OCI-LY3 (cell line): ENCODE measurements at regions not wholly inside any gene's neighbourhood (a gene's known extent, or its start where the extent isn't known, plus 50 kb on each side); places are given as distances from the start of the nearest gene placed in this dataset.

Source experiments
- H2AFZ ChIP-seq: fragments of 200-600, 300-600 bp; shearing (Covaris generic); 2 replicates; pipeline ENCODE4 v1.6.0; 2014; ENCODE audit warnings: antibody characterized with exemption, low read depth, low read length
- H3K27ac ChIP-seq: fragments of 200-600, 300-600 bp; sonication (generic); 2 replicates; pipeline ENCODE4 v1.5.1; 2014; ENCODE audit warnings: mild to moderate bottlenecking, low read length, moderate library complexity, mixed read lengths
- H3K27me3 ChIP-seq: fragments of 200-600, 300-600 bp; sonication (generic); 2 replicates; pipeline ENCODE4 v1.6.1; 2014; ENCODE audit warnings: low read depth, low read length, mixed read lengths
- H3K36me3 ChIP-seq: fragments of 200-600, 300-600 bp; sonication (generic); replicated peaks from 2 replicates; pipeline ENCODE3; 2014; ENCODE audit warnings: low read depth, low read length, mixed read lengths
- H3K4me1 ChIP-seq: fragments of 300-600, 200-600 bp; sonication (generic); 2 replicates; pipeline ENCODE4 v1.6.1; 2014; ENCODE audit warnings: low read length, mixed read lengths
- H3K4me2 ChIP-seq: fragments of 200-600, 300-600 bp; sonication (generic); 2 replicates; pipeline ENCODE4 v1.6.1; 2014; ENCODE audit warnings: low read length, mixed read lengths
- H3K4me3 ChIP-seq: fragments of 300-600, 200-600 bp; sonication (generic); 2 replicates; pipeline ENCODE4 v1.5.1; 2014; ENCODE audit warnings: antibody characterized with exemption, mild to moderate bottlenecking, low read length, moderate library complexity
- H3K79me2 ChIP-seq: fragments of 300-600, 200-600 bp; shearing (Covaris generic); 2 replicates; pipeline ENCODE4 v1.6.1; 2014; ENCODE audit warnings: mild to moderate bottlenecking, low read length, mixed read lengths
- H3K9ac ChIP-seq: fragments of 300-600, 200-600 bp; shearing (Covaris generic); 2 replicates; pipeline ENCODE4 v1.6.0; 2014; ENCODE audit warnings: mild to moderate bottlenecking, low read length, moderate library complexity
- H3K9me3 ChIP-seq: fragments of 200-600, 300-600 bp; shearing (Covaris generic); 2 replicates; pipeline ENCODE4 v1.6.1; 2014; ENCODE audit warnings: low read length, mixed read lengths; ENCODE audit not compliant: insufficient read depth
- H4K20me1 ChIP-seq: fragments of 200-600, 300-600 bp; sonication (generic); 2 replicates; pipeline ENCODE4 v1.6.1; 2016; ENCODE audit warnings: low read length, mixed read lengths; ENCODE audit not compliant: insufficient read depth
- EZH2phosphoT487 ChIP-seq: fragments of 200-600 bp; shearing (Covaris generic); IDR thresholded peaks from 2 replicates; pipeline ENCODE4 v1.6.1; 2018; ENCODE audit warnings: antibody characterized with exemption, mixed run types, low read depth
- TF ChIP-seq, protein P1 (sequence below): fragments of 200-600, 300-600 bp; sonication (generic); IDR thresholded peaks from 2 replicates; pipeline ENCODE4 v1.5.1; 2014; ENCODE audit warnings: antibody characterized with exemption, low read length, low read depth

DNA sequence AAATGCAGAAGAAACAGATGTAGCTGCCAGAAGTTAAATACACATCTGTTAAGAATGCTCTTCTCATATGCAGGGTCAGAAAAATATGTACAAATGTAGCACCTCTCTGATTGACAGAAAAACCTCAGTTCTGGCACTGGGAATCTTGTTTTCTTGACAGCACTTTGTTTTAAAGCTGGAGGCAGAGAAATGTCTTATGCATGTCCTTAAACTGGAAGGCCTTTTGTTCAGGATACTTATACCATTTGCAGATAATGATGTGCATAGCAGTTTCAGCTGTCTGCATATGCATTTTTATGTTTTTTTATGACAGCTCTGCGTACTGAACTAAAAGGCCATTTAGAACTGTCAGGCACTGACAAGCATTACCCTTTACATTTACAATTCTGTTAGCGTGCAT, 567.9 kb downstream of the EBF1 start:
- H2AFZ ChIP-seq, result no peak overlapping the region
- no peaks in the 10 kb centered on the region for H3K9me3 ChIP-seq
- no peak overlapping the region for H3K4me3 ChIP-seq
- H4K20me1 ChIP-seq, result no peaks in the 10 kb centered on the region
- no peaks in the 10 kb centered on the region for H3K79me2 ChIP-seq
- no peak overlapping the region for H3K27ac ChIP-seq
- peaks cover 7% of the 10 kb centered on the region for H3K4me1 ChIP-seq
- H3K9ac ChIP-seq, result no peak overlapping the region
- H3K4me2 ChIP-seq, result no peak overlapping the region
- H3K27me3 ChIP-seq, result no peaks in the 10 kb centered on the region
- no peaks in the 10 kb centered on the region for H3K36me3 ChIP-seq
- TF ChIP-seq, protein P1, sequence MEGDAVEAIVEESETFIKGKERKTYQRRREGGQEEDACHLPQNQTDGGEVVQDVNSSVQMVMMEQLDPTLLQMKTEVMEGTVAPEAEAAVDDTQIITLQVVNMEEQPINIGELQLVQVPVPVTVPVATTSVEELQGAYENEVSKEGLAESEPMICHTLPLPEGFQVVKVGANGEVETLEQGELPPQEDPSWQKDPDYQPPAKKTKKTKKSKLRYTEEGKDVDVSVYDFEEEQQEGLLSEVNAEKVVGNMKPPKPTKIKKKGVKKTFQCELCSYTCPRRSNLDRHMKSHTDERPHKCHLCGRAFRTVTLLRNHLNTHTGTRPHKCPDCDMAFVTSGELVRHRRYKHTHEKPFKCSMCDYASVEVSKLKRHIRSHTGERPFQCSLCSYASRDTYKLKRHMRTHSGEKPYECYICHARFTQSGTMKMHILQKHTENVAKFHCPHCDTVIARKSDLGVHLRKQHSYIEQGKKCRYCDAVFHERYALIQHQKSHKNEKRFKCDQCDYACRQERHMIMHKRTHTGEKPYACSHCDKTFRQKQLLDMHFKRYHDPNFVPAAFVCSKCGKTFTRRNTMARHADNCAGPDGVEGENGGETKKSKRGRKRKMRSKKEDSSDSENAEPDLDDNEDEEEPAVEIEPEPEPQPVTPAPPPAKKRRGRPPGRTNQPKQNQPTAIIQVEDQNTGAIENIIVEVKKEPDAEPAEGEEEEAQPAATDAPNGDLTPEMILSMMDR, result no peak
- no peak for TF ChIP-seq EZH2phosphoT487

DNA sequence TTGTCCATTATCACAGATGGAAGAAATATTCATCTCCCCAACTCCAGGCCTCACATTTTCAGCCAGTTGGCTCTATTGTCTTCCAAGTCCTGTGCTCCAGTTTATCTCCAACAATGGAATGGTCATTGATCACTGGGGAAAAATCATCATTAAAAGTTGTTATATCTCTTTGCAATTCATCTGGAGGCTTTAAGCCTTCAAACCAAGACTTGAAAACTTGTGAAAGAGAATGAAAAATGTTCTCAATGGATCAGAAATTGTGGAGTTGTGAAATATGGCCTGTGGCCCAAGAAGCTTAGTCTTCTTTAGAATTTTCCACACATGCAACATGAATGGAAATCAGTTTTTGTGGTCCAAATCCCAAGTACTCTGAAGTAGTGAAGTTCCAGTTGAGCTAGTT, 569.6 kb downstream of the EBF1 start:
- Histone ChIP-seq H3K79me2 (no peaks in the 10 kb centered on the region), H2AFZ (no peak overlapping the region), H3K4me1 (peaks cover 7% of the 10 kb centered on the region), H4K20me1 (no peaks in the 10 kb centered on the region), H3K36me3 (no peaks in the 10 kb centered on the region), H3K9me3 (no peaks in the 10 kb centered on the region), H3K27me3 (no peaks in the 10 kb centered on the region), H3K9ac (no peak overlapping the region), H3K4me3 (no peak overlapping the region), H3K27ac (no peak overlapping the region), H3K4me2 (no peak overlapping the region)
- TF ChIP-seq, protein P1, result no peak
- no peak for TF ChIP-seq EZH2phosphoT487

DNA sequence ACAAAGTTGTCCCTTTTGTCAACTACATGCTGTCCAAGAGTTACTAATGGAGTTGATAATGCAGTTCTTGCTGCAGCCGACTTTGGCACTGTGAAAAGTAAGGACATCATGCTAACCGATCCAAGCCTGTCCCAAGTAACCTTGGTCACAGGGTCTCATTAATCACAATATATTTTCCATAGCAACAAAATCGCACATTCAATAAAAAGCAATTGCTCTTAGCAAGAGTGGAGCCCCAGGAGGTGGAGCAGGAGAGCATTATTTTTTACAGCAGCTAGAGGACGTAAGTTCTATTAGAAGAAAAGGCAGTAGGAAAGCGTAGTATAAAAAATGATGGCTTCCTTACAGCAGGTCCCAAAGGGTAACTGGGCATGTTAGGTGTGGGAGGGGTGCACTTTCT, 570.3 kb downstream of the EBF1 start:
- Histone ChIP-seq H3K27me3 (no peaks in the 10 kb centered on the region), H3K79me2 (no peaks in the 10 kb centered on the region), H3K9me3 (no peaks in the 10 kb centered on the region), H3K4me1 (peaks cover 7% of the 10 kb centered on the region), H2AFZ (no peak overlapping the region), H3K4me3 (no peak overlapping the region), H3K4me2 (no peak overlapping the region), H3K36me3 (no peaks in the 10 kb centered on the region), H3K27ac (no peak overlapping the region), H3K9ac (no peak overlapping the region), H4K20me1 (no peaks in the 10 kb centered on the region)
- TF ChIP-seq EZH2phosphoT487, result no peak
- TF ChIP-seq, protein P1, result peak; percentile 21

DNA sequence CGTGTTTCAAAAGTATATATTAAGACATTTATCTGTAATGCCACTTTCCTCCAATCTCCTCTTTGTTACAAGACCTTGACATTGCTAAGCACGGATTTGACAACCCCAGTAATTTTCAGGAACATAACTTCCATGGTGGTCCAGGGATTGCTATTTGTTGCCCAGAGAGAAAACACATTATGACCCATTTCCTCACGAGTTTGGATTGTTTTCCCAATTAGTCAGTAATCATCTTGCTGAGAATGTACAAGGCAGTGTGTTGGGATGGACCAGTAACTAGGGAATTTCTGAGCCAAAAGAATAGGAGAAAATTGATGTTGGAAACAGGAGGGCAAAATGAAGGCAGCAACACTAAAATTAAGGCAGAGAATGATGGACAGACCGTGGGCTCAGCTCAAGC, 574.1 kb downstream of the EBF1 start:
- no peaks in the 10 kb centered on the region for H4K20me1 ChIP-seq
- H3K27me3 ChIP-seq, result no peaks in the 10 kb centered on the region
- H3K79me2 ChIP-seq, result no peaks in the 10 kb centered on the region
- no peak overlapping the region for H2AFZ ChIP-seq
- no peaks in the 10 kb centered on the region for H3K9me3 ChIP-seq
- H3K4me2 ChIP-seq, result no peak overlapping the region
- H3K27ac ChIP-seq, result no peak overlapping the region
- H3K4me3 ChIP-seq, result no peak overlapping the region
- no peak overlapping the region for H3K9ac ChIP-seq
- H3K36me3 ChIP-seq, result no peaks in the 10 kb centered on the region
- TF ChIP-seq EZH2phosphoT487, result no peak
- TF ChIP-seq, protein P1, result no peak
- no peaks in the 10 kb centered on the region for H3K4me1 ChIP-seq
